ENCODE measurements at regions not wholly inside any gene's neighbourhood (a gene's known extent, or its start where the extent isn't known, plus 50 kb on each side); places are given as distances from the start of the nearest gene placed in this dataset.

DNA sequence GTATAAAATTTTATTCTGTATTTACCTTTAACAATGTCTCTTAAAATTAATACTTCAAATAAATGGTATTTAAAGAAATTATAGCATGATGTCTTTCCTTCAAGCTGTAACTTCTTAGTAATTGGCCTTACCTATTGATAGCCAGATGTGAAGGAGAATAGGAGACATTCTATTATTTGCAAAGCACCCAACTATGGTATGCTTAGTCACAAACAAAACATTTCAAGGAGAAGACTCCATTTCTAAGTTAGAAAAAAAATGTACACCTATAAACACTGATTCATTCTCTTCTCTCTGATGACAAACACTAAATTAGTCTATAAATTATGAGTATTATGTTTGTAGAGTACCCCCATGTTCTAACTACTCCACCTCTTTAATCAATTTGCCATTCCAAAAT, 66.4 kb downstream of the NKX6-1 start:
- DNase-seq (ENCODE audit: extremely low spot score, unreplicated experiment): no peak
- no peaks in the 10 kb centered on the region for H3K4me1 Mint-ChIP-seq (ENCODE audit: unreplicated experiment)
- no peaks in the 10 kb centered on the region for H3K36me3 Mint-ChIP-seq (ENCODE audit: unreplicated experiment)
- H3K27ac Mint-ChIP-seq (ENCODE audit: unreplicated experiment): no peak overlapping the region
- TF ChIP-seq, protein P1, sequence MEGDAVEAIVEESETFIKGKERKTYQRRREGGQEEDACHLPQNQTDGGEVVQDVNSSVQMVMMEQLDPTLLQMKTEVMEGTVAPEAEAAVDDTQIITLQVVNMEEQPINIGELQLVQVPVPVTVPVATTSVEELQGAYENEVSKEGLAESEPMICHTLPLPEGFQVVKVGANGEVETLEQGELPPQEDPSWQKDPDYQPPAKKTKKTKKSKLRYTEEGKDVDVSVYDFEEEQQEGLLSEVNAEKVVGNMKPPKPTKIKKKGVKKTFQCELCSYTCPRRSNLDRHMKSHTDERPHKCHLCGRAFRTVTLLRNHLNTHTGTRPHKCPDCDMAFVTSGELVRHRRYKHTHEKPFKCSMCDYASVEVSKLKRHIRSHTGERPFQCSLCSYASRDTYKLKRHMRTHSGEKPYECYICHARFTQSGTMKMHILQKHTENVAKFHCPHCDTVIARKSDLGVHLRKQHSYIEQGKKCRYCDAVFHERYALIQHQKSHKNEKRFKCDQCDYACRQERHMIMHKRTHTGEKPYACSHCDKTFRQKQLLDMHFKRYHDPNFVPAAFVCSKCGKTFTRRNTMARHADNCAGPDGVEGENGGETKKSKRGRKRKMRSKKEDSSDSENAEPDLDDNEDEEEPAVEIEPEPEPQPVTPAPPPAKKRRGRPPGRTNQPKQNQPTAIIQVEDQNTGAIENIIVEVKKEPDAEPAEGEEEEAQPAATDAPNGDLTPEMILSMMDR (IDR thresholded peaks at IDR 0.05): no peak
- H3K9me3 Mint-ChIP-seq (ENCODE audit: unreplicated experiment): no peaks in the 10 kb centered on the region
- no peak overlapping the region for H3K4me3 Mint-ChIP-seq (ENCODE audit: unreplicated experiment)
- no peaks in the 10 kb centered on the region for H3K27me3 Mint-ChIP-seq (ENCODE audit: unreplicated experiment)

DNA sequence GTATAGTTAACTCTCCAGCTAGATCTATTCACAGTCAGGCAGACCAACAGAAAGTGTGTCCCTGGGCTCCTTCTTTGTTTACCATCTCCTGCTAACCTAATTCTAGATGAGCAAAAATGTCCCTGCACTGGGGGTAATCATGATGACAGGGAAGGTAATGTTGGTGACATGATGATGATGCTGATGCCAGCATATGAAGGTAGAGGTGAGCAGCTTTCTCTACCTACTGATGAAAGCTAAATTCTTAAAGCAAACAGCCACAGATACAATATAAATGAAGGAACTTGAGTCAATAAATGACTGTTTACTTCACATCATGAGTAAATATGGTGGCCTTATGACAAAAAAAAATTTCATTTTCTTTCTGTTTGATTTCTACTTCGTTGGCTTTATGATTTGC, 78.5 kb downstream of the NKX6-1 start:
- H3K27me3 Mint-ChIP-seq (ENCODE audit: unreplicated experiment): no peaks in the 10 kb centered on the region
- no peak overlapping the region for H3K4me3 Mint-ChIP-seq (ENCODE audit: unreplicated experiment)
- H3K36me3 Mint-ChIP-seq (ENCODE audit: unreplicated experiment): no peaks in the 10 kb centered on the region
- H3K4me1 Mint-ChIP-seq (ENCODE audit: unreplicated experiment): no peaks in the 10 kb centered on the region
- H3K9me3 Mint-ChIP-seq (ENCODE audit: unreplicated experiment): peaks cover 6% of the 10 kb centered on the region
- no peak overlapping the region for H3K27ac Mint-ChIP-seq (ENCODE audit: unreplicated experiment)
- no peak for DNase-seq (ENCODE audit: extremely low spot score, unreplicated experiment)
- TF ChIP-seq, protein P1 (IDR thresholded peaks at IDR 0.05): no peak

DNA sequence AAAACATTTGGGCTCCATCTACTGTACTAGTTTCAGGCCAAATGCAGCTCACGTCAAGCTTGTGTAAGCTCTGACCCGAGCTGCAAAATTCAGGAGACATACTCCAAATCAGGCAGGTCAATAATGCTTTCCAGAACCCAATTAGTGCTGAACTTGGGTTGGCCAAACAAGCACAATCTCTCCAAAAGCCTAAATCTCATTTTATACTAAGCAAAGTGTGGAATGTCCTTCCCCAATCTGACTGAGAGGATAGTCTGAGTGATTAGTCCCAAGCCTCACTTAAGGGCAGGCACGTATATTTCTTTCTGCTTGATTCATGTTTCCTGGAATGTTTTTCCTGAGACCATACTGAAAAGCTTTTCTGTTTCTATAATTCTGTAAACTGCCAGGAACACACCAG, 79.9 kb downstream of the NKX6-1 start:
- Mint-ChIP-seq H3K4me1 (ENCODE audit: unreplicated experiment) (no peaks in the 10 kb centered on the region), H3K9me3 (ENCODE audit: unreplicated experiment) (no peaks in the 10 kb centered on the region), H3K27ac (ENCODE audit: unreplicated experiment) (no peak overlapping the region), H3K27me3 (ENCODE audit: unreplicated experiment) (no peaks in the 10 kb centered on the region), H3K4me3 (ENCODE audit: unreplicated experiment) (no peak overlapping the region), H3K36me3 (ENCODE audit: unreplicated experiment) (no peaks in the 10 kb centered on the region)
- TF ChIP-seq, protein P1 (IDR thresholded peaks at IDR 0.05): no peak
- DNase-seq (ENCODE audit: extremely low spot score, unreplicated experiment): no peak

DNA sequence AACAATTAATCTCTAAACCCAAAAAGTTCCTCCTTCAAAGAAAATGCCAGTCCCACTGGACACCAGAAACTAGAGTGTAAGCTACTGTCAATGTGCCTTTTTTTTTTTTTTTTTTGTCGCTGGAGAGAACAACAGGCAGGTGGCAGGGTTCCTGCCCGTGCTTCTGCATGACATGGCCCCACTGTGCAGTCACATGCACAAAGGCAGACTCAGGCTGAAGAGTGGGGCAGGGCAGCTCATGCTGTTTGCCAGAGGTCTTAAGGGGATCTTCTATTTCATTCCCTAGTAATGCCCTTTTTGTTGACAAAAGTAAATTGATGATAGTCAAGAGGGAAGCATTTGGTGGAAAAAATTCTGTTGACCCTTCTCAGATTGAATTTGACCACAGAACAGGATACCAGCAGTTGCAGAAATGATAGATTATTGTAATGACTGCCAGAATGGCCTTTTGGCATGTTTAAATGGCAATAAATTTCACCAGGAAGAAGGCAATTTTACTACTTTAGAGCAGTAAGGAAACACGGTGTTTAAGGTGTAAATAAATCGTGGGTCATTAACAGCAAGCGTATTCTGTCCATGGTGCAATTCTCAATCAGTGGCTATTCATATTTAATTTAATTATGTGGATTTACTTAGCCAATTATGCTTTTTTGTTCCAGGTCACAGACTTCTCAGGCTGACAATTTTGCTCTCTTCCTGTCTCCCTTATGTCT, 80.9 kb downstream of the NKX6-1 start:
- TF ChIP-seq, protein P1 (IDR thresholded peaks at IDR 0.05): no peak
- no peaks in the 10 kb centered on the region for H3K9me3 Mint-ChIP-seq (ENCODE audit: unreplicated experiment)
- no peaks in the 10 kb centered on the region for H3K4me1 Mint-ChIP-seq (ENCODE audit: unreplicated experiment)
- no peak overlapping the region for H3K4me3 Mint-ChIP-seq (ENCODE audit: unreplicated experiment)
- no peaks in the 10 kb centered on the region for H3K36me3 Mint-ChIP-seq (ENCODE audit: unreplicated experiment)
- no peak overlapping the region for H3K27ac Mint-ChIP-seq (ENCODE audit: unreplicated experiment)
- H3K27me3 Mint-ChIP-seq (ENCODE audit: unreplicated experiment): no peaks in the 10 kb centered on the region
- DNase-seq (ENCODE audit: extremely low spot score, unreplicated experiment): no peak

DNA sequence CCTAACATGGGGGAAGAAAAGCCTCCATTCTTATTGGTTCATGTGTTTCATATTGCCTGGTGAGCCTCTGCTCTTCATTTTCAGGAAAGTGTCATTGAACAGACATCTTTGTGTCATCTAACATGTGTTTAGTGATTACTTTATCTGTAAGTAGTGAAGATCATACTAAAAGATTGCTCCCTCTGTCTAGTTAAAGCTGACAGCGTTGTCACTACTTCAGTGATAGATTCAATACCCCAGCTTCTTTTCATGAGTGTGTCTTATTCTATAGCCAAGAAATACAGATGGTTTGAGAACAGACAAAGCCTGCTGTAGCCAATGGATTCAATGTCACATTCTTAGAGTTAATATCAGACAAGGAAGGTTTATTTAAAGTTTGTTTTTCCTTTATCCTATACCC, 85.1 kb downstream of the NKX6-1 start:
- no peak for DNase-seq (ENCODE audit: extremely low spot score, unreplicated experiment)
- Mint-ChIP-seq H3K36me3 (ENCODE audit: unreplicated experiment) (no peaks in the 10 kb centered on the region), H3K9me3 (ENCODE audit: unreplicated experiment) (no peaks in the 10 kb centered on the region), H3K4me3 (ENCODE audit: unreplicated experiment) (no peak overlapping the region), H3K27ac (ENCODE audit: unreplicated experiment) (no peak overlapping the region), H3K4me1 (ENCODE audit: unreplicated experiment) (no peaks in the 10 kb centered on the region), H3K27me3 (ENCODE audit: unreplicated experiment) (peaks cover 5% of the 10 kb centered on the region)
- TF ChIP-seq, protein P1 (IDR thresholded peaks at IDR 0.05): no peak
